ENCODE measurements at regions not wholly inside any gene's neighbourhood (a gene's known extent, or its start where the extent isn't known, plus 50 kb on each side); places are given as distances from the start of the nearest gene placed in this dataset.

DNA sequence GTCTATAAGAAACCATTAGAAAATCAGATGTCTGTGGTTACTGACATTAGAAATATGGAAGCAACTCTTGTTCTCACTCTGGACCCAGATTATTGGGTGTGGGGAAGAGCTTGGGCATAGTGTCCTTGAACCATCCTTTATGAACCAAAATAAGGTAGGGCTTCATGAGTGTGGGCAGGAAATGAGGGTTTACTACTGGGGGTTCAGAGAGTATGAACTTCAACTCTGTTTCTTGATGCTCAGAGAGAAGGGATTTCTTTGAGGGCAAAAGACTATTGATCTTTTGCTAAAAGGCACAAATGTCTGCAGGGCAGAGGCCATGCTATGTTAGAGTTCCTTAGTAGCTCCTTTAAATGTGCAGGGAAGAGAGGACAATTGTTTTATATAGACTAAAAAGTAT is 183.3 kb upstream of the ATP2B1 start:
- no peak for DNase-seq
- TF ChIP-seq CTCF (IDR thresholded peaks at IDR 0.05): no peak
- H3K27ac ChIP-seq: no peak overlapping the region
- ATAC-seq: no peak
- no peaks in the 10 kb centered on the region for H3K27me3 ChIP-seq
- no peaks in the 10 kb centered on the region for H3K4me1 ChIP-seq
- no peak overlapping the region for H3K4me3 ChIP-seq
- H3K9me3 ChIP-seq: no peaks in the 10 kb centered on the region
- intact Hi-C loops (cut with DNase I): no loop called here
- no peaks in the 10 kb centered on the region for H3K36me3 ChIP-seq

DNA sequence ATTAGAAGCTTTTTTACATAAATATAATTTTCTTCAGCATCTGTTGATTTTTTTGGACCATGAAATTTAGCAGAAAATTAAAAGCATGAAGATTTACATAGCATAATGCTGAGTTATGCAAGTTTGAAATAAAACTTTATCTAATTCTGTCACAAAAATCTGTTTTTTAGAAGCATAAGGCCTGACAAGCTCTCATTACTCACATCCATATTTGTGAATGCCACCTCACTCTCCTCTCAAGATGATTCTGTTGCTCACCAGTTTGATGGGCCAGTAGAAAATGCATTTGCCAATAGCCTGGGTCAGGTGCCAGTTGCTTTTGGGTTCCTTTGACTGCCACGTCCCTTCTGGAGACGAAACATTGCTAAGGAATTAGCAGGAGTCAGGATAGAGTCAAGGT is 181.5 kb upstream of the ATP2B1 start:
- no peak for DNase-seq
- intact Hi-C loops (cut with DNase I): no loop called here
- no peak overlapping the region for H3K4me3 ChIP-seq
- H3K27ac ChIP-seq: no peak overlapping the region
- WGBS, 2 donors: 87 to 92% methylated on average over 2 of the region's 2 CpGs
- H3K9me3 ChIP-seq: no peaks in the 10 kb centered on the region
- no peaks in the 10 kb centered on the region for H3K27me3 ChIP-seq
- no peaks in the 10 kb centered on the region for H3K36me3 ChIP-seq
- H3K4me1 ChIP-seq: no peaks in the 10 kb centered on the region
- ATAC-seq: no peak
- no peak for TF ChIP-seq CTCF (IDR thresholded peaks at IDR 0.05)

- no peaks in the 10 kb centered on the region for H3K9me3 ChIP-seq
- no peak for DNase-seq
- H3K27ac ChIP-seq: no peak overlapping the region
- H3K36me3 ChIP-seq: no peaks in the 10 kb centered on the region
- H3K4me3 ChIP-seq: no peak overlapping the region
- 94 to 96% methylated on average over 4 of the region's 4 CpGs for WGBS, 2 donors
- H3K27me3 ChIP-seq: no peaks in the 10 kb centered on the region
- H3K4me1 ChIP-seq: peaks cover 0 to 5% (median 0%) of the 10 kb centered on the region in 9 donors
- intact Hi-C loops (cut with DNase I): no loop called here
- no peak for ATAC-seq
- no peak for TF ChIP-seq CTCF (IDR thresholded peaks at IDR 0.05)
Measured at GRCh38 chr12:89889062-89889461, 180.4 kb upstream of the ATP2B1 start.

- H3K4me1 ChIP-seq: peaks cover 0 to 30% (median 0%) of the 10 kb centered on the region in 9 donors
- H3K9me3 ChIP-seq: no peaks in the 10 kb centered on the region
- no peak overlapping the region for H3K27ac ChIP-seq
- H3K36me3 ChIP-seq: no peaks in the 10 kb centered on the region
- intact Hi-C loops (cut with DNase I): no loop called here
- TF ChIP-seq CTCF (IDR thresholded peaks at IDR 0.05): no peak
- DNase-seq (no peak), ATAC-seq (no peak)
- H3K27me3 ChIP-seq: no peaks in the 10 kb centered on the region
- no peak overlapping the region for H3K4me3 ChIP-seq
Measured at GRCh38 chr12:89884952-89885351, 176.3 kb upstream of the ATP2B1 start.

DNA sequence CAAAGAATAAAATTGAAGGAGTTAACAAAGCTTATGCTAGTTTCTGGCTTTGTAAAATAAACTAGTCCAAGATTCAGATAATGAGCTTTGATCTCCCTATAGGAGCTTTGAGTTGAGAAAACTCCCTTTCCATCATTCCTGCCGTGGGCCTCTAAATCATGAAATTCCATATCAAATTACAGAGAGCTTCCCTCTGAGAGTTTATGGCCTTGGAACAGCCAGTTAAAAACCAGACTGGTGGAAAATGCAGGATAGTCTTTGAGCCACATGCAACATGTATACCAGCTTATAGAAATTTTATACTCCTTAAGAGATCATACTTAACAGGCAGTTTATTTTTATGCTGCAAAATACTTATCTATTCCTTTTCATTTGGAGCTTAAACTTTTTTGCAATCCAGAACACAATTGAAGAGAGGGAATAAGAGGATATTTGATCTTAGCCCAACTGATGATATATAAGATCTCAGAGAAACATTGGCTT is 175.8 kb upstream of the ATP2B1 start:
- WGBS, 2 donors: 58 to 64% methylated on average over 1 of the region's 1 CpG
- ATAC-seq: no peak
- intact Hi-C loops (cut with DNase I): no loop called here

More for the DNA sequence above, 175.8 kb upstream of the ATP2B1 start:
- Histone ChIP-seq H3K4me3 (no peak overlapping the region), H3K4me1 (peaks cover 0 to 34% (median 0%) of the 10 kb centered on the region in 9 donors), H3K36me3 (no peaks in the 10 kb centered on the region), H3K27ac (no peak overlapping the region), H3K9me3 (no peaks in the 10 kb centered on the region), H3K27me3 (no peaks in the 10 kb centered on the region)
- TF ChIP-seq CTCF (IDR thresholded peaks at IDR 0.05): no peak
- no peak for DNase-seq

Data from heart right ventricle (tissue), 16 donors.